BLaER1 (cell line): ENCODE measurements at regions not wholly inside any gene's neighbourhood (a gene's known extent, or its start where the extent isn't known, plus 50 kb on each side); places are given as distances from the start of the nearest gene placed in this dataset.

Experiments
- H3K27ac ChIP-seq: shearing (Covaris generic); formaldehyde crosslinking; 2 replicates; pipeline ENCODE4 v1.8.1; 2022
- H3K27me3 ChIP-seq: shearing (Covaris generic); formaldehyde crosslinking; 2 replicates; pipeline ENCODE4 v1.8.1; 2022
- H3K36me3 ChIP-seq: shearing (Covaris generic); formaldehyde crosslinking; 2 replicates; pipeline ENCODE4 v1.8.1; 2022
- H3K4me1 ChIP-seq: shearing (Covaris generic); formaldehyde crosslinking; 2 replicates; pipeline ENCODE4 v1.8.1; 2022
- H3K4me2 ChIP-seq: shearing (Covaris generic); formaldehyde crosslinking; 2 replicates; pipeline ENCODE4 v1.8.1; 2022
- H3K4me3 ChIP-seq: shearing (Covaris generic); formaldehyde crosslinking; 2 replicates; pipeline ENCODE4 v1.8.1; 2022
- H3K9ac ChIP-seq: shearing (Covaris generic); formaldehyde crosslinking; 2 replicates; pipeline ENCODE4 v1.8.1; 2022
- H3K9me3 ChIP-seq: shearing (Covaris generic); formaldehyde crosslinking; 2 replicates; pipeline ENCODE4 v1.8.1; 2022
- H4K20me1 ChIP-seq: shearing (Covaris generic); formaldehyde crosslinking; 2 replicates; pipeline ENCODE4 v1.8.1; 2022
- Cebpa-rat ChIP-seq: shearing (Covaris generic); IDR thresholded peaks from 2 replicates; pipeline ENCODE4 v1.8.1; 2022

DNA sequence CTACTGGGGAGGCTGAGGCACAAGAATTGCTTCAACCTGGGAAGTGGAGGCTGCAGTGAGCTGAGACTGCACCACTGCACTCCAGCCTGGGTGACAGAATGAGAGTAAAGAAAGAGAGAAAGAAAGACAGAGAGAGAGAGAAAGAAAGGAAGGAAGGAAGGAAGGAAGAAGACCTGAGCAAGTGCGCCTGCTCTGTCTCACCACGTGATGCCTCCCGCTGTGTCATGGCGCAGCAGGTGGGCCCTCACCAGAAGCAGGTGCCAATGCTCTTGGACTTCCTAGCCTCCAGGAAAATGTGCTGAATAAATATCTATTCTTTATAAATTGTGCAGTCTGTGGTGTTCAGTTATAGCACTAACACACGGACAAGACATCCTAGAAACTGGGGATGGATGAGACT lies 270.0 kb downstream of the CYP26B1 start:
- no peaks in the 10 kb centered on the region for H4K20me1 ChIP-seq
- H3K9me3 ChIP-seq: no peaks in the 10 kb centered on the region
- no peak overlapping the region for H3K4me2 ChIP-seq
- no peak overlapping the region for H3K4me3 ChIP-seq
- no peak for TF ChIP-seq Cebpa-rat
- no peaks in the 10 kb centered on the region for H3K36me3 ChIP-seq
- H3K27ac ChIP-seq: no peak overlapping the region
- no peak overlapping the region for H3K9ac ChIP-seq
- no peaks in the 10 kb centered on the region for H3K27me3 ChIP-seq
- 0 out of 2 replicates have a peak, but pooled peaks cover under 1% of the 10 kb centered on the region for H3K4me1 ChIP-seq

DNA sequence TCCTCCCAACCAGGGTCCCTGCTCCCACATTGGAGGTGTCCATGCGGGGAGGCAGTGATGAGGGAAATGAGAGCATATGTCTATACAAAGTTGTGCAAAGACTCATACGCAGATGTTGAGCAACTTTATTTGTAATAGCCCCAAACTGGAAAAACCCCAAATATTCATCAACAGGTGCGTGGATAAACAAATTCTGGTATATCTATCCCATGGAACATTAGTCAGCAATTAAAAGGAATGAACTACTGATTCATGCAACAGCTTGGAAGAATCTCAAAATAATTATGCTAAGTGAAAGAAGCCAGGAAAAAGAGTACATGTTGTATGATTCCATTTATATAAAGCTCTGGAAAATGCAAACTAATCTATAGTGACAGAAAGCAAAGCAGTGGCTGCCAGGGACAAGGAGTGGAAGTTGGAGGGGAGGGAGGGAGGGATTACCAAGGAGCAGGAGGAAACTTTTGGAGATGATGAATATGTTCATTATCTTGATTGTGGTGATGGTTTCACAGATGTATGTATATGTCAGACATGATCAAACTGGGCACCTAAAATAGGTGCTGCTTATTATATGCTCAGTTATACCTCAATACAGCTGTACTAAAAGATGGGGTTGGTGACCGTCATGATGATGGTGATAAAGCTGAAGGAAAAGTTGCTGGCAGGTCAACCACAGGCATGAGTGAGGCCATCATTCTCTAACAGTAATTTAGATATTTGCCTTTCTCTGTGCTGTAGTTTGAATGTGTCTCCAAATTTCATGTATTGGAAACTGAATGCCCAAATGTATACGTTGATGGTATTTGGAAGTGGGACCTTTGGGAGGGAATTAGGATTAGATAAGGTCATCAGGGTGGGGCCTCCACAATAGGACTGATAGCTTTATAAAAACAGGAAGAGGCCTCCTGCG lies 270.9 kb downstream of the CYP26B1 start:
- H3K4me1 ChIP-seq: no peaks in the 10 kb centered on the region
- no peak for TF ChIP-seq Cebpa-rat

DNA sequence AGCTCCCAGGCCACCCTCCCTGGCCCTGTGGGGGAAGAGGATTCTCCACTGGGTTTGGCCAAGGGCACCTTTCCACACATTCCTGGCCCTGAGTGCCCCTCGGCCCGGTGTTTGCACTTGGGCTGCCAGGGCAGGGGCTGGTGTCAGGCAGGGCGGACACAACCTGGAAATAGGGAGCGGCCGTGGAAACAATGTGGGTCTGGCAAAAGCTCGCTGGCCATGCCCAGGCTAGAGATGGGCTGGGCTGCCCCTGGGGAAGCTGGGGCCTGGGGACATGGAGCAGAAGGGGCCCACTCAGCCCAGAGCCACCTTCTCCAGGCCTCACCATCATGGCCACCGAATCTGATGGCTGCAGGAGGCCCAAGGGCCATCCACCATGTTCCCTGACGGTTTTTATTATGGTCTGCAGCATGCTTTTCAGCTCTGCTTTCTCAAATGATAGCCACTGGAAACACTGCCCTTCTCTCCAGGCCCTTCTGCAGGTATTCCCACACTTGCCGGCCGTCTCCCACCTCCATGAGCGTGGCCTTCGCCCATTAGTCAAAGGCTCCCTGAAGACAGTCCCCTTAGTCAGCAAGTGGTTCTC lies 275.1 kb downstream of the CYP26B1 start:
- Histone ChIP-seq H3K36me3 (no peaks in the 10 kb centered on the region), H3K27ac (no peak overlapping the region), H3K27me3 (no peaks in the 10 kb centered on the region), H4K20me1 (no peaks in the 10 kb centered on the region), H3K4me2 (no peak overlapping the region), H3K4me3 (no peak overlapping the region), H3K9me3 (no peaks in the 10 kb centered on the region), H3K9ac (no peak overlapping the region), H3K4me1 (no peaks in the 10 kb centered on the region)
- TF ChIP-seq Cebpa-rat: no peak

More for the DNA sequence above, 270.9 kb downstream of the CYP26B1 start:
- Histone ChIP-seq H3K9ac (no peak overlapping the region), H3K4me3 (no peak overlapping the region), H4K20me1 (no peaks in the 10 kb centered on the region), H3K9me3 (no peaks in the 10 kb centered on the region), H3K27me3 (no peaks in the 10 kb centered on the region), H3K4me2 (no peak overlapping the region), H3K36me3 (no peaks in the 10 kb centered on the region), H3K27ac (no peak overlapping the region)

DNA sequence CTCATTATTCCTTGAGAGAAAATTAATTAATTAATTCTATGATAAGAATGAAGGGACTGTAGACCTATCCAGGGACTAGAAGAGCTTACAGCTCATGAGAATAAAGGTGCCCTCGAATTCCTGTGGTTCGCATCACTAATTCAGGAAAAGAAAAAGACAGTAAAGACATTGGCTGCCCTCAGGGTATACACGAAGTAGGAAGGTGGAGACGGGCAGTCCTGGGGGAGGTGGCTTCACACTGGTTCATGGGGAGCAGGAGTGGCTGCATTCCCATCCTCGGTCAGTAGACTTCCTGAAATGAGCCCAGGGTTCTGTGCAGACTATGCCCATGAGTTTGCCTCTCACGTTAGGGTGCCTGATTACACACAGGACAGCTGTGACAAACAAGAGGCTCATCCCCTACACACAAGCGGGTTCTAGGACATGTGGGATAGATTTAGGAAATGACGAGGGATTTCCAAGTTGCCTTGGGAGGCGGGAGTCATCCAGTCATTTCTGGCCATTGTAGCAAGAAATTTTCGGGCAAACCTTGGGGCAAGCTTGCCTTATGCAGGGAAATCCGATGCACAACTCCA lies 282.2 kb downstream of the CYP26B1 start:
- H3K9ac ChIP-seq: no peak overlapping the region
- H3K4me1 ChIP-seq: no peaks in the 10 kb centered on the region
- no peaks in the 10 kb centered on the region for H3K27me3 ChIP-seq
- H3K27ac ChIP-seq: no peak overlapping the region
- H4K20me1 ChIP-seq: no peaks in the 10 kb centered on the region
- no peak overlapping the region for H3K4me2 ChIP-seq
- H3K36me3 ChIP-seq: no peaks in the 10 kb centered on the region
- H3K4me3 ChIP-seq: no peak overlapping the region
- no peaks in the 10 kb centered on the region for H3K9me3 ChIP-seq
- no peak for TF ChIP-seq Cebpa-rat

DNA sequence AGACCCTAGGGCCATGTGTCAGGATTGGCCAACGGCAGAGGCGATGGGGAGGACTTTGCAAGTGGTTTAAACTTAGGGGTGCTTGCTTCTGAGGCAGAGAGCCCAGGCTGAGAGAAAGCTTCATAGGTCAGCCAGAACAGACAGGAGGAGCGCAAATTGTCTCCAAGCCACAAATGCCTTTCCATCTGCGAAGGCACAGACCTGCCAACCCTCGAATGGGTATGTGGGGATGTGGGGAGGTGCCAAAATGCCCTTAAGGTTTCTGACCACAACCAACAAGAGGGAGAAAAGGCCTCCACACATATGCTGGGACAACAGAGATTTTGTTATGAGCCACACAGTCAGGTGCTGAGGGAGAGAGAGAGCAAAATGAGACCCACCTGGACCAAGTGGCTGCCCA lies 283.6 kb downstream of the CYP26B1 start:
- H3K4me1 ChIP-seq: no peaks in the 10 kb centered on the region
- H3K27me3 ChIP-seq: no peaks in the 10 kb centered on the region
- H3K27ac ChIP-seq: no peak overlapping the region
- H3K36me3 ChIP-seq: no peaks in the 10 kb centered on the region
- no peaks in the 10 kb centered on the region for H3K9me3 ChIP-seq
- H4K20me1 ChIP-seq: no peaks in the 10 kb centered on the region
- TF ChIP-seq Cebpa-rat: no peak
- H3K4me3 ChIP-seq: no peak overlapping the region
- no peak overlapping the region for H3K9ac ChIP-seq
- H3K4me2 ChIP-seq: no peak overlapping the region

DNA sequence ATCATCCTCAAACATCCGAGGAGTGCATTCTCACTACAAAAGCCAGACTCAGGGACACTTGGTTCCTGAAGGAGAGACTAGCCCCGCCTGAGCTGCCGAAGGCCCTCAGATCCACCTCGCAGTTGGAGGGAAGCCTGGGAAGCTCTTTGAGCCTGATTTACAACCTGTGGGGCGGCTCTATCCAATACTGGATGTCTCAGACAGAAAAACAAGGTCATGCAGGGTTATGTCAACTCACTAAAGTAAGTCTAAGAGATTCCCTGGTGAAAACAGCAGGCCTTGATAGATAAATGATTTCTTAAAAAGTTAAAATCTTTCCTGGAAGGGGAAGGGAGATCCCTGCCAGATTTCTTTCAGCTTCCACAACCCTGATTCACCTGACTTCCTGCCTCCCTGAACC lies 284.3 kb downstream of the CYP26B1 start:
- Histone ChIP-seq H3K36me3 (no peaks in the 10 kb centered on the region), H3K4me1 (no peaks in the 10 kb centered on the region), H3K4me2 (no peak overlapping the region), H3K9ac (no peak overlapping the region), H3K27me3 (no peaks in the 10 kb centered on the region), H4K20me1 (no peaks in the 10 kb centered on the region), H3K27ac (no peak overlapping the region), H3K9me3 (no peaks in the 10 kb centered on the region), H3K4me3 (no peak overlapping the region)
- TF ChIP-seq Cebpa-rat: no peak

DNA sequence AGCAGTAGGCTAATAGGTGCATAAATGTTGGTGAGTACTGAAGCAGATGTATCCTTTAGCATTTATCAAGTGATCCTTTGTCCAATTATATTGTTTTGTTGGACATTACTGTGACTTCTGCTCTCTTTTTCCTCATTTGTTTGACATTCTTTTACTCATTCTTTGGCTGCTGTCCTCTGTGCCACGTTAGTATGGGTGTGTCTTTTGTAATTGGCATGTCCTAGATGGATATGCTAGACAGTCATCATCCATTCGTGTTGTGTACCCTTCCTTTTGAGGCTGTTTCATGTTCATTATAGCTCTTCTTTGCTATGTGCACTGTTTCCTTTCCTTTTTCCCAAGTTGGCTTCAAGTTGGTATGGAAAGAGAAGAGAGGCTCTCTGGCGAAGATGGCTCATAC lies 284.7 kb downstream of the CYP26B1 start:
- no peak overlapping the region for H3K27ac ChIP-seq
- no peak overlapping the region for H3K4me3 ChIP-seq
- no peak overlapping the region for H3K4me2 ChIP-seq
- H3K36me3 ChIP-seq: no peaks in the 10 kb centered on the region
- H3K9me3 ChIP-seq: no peaks in the 10 kb centered on the region
- H4K20me1 ChIP-seq: no peaks in the 10 kb centered on the region
- H3K27me3 ChIP-seq: no peaks in the 10 kb centered on the region
- no peaks in the 10 kb centered on the region for H3K4me1 ChIP-seq
- H3K9ac ChIP-seq: no peak overlapping the region
- no peak for TF ChIP-seq Cebpa-rat

DNA sequence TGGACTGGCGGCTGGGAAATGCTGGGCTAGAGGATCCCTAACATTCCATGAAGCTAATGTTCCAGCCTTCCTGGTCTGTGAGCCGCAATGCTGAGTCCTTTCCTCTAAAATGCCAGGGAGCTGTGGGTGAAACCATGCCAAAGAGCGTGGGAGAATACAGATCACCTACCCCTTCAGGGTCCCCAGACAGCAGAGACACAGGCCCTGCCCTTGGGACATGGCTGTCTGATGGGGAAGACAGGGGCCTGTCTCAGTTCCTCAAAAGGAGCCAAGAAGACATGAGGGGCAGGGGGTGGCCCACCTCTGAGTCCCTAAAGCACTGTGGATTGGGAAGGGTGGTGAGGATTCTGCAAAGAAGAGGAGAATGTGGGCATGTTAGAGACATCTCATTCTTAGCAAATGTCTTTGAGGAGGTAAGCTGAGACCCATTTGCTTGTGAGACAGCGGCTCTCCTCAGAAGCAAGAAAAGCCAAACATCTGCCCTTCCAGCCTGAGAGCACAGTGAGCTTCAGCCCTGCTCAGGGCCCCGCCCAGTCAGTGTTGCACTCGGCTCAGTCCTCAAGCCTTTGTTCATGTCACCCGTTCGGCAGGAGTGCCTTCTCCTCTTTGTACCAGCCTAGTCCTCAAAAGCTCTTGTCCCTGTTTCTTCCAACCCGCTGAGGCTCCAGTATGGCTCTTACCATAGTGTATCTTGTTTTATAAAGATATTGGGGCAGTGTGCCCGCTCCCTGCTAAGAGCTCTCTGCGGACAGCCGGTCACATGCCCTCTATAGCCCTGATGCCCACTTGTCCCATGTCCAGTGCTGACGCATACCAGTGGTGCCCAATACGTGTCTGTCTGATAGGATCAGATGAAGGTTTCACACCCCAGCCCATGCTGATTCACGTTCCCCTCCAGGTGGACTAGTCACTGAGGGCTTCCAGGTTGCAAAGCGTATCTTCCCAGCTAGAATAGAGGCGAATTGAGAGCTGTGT lies 286.2 kb downstream of the CYP26B1 start:
- H3K4me2 ChIP-seq: no peak overlapping the region
- H3K27me3 ChIP-seq: no peaks in the 10 kb centered on the region

DNA sequence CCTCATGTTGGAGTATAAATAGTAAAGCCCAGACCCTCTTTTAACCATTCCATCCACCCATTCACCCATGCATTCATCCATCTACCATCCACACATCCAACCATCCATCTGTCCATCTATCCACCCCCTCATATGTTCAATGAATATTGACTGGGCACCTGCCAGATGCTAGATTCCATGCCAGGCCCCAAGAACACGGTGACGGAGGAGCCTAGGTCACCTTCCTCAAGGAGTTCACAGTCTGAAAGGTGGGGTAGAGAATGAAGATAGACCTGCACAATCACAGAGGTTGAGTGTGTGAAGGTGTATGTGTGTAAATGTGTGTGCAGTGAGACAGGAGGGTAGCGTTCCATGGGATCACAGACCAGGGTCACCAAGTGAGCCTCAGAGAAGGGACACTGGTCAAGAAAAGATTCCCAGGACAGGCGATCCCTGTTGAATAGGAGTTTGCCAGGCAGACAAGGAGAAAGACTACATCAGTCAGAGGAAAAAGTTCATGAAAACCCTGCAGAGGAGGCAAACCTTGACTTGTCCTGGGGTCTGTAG lies 287.2 kb downstream of the CYP26B1 start:
- no peaks in the 10 kb centered on the region for H3K36me3 ChIP-seq
- no peaks in the 10 kb centered on the region for H4K20me1 ChIP-seq
- no peak for TF ChIP-seq Cebpa-rat
- no peak overlapping the region for H3K27ac ChIP-seq
- no peak overlapping the region for H3K4me2 ChIP-seq
- no peak overlapping the region for H3K9ac ChIP-seq
- H3K4me3 ChIP-seq: no peak overlapping the region
- no peaks in the 10 kb centered on the region for H3K27me3 ChIP-seq
- H3K9me3 ChIP-seq: no peaks in the 10 kb centered on the region
- no peaks in the 10 kb centered on the region for H3K4me1 ChIP-seq

More for the DNA sequence above, 286.2 kb downstream of the CYP26B1 start:
- Histone ChIP-seq H3K9ac (no peak overlapping the region), H3K9me3 (no peaks in the 10 kb centered on the region), H4K20me1 (no peaks in the 10 kb centered on the region), H3K36me3 (no peaks in the 10 kb centered on the region), H3K27ac (no peak overlapping the region), H3K4me3 (no peak overlapping the region), H3K4me1 (no peaks in the 10 kb centered on the region)
- TF ChIP-seq Cebpa-rat: no peak
